ENCODE measurements at regions not wholly inside any gene's neighbourhood (a gene's known extent, or its start where the extent isn't known, plus 50 kb on each side); places are given as distances from the start of the nearest gene placed in this dataset.

GRCh38 chr11:15300341-15300740 is 185.6 kb downstream of the INSC start:
- no peaks in the 10 kb centered on the region for H3K27me3 ChIP-seq (ENCODE audit: insufficient read depth, low read length)
- H4K5ac ChIP-seq (ENCODE audit: insufficient read length, low read depth, low read length): no peak overlapping the region
- no peak overlapping the region for H3K4ac ChIP-seq (ENCODE audit: low read depth, low read length)
- H4K8ac ChIP-seq (replicated peaks; ENCODE audit: insufficient read length, low read depth, low read length): no peak overlapping the region
- no peak overlapping the region for H3K4me2 ChIP-seq (ENCODE audit: insufficient read depth, insufficient read length, low read length)
- no peak overlapping the region for H3K23ac ChIP-seq (ENCODE audit: insufficient read length, low read depth, low read length)
- no peak overlapping the region for H2BK120ac ChIP-seq (ENCODE audit: low read depth, low read length, poor library complexity, severe bottlenecking)
- WGBS (ENCODE audit: extremely low coverage, insufficient read length, low lambda C conversion rate): no CpG with 5 or more reads among the region's 14 CpGs
- Mint-ChIP-seq H3K27ac (no peak overlapping the region; a peak in 1 of 7 replicates), H3K9me3 (peaks cover 0 to 2% of the 10 kb centered on the region in 2 experiments; a peak in 2 of 5 replicates), H3K36me3 (ENCODE audit: insufficient read depth in 1 of 3, low read depth in 3 of 3) (no peaks in the 10 kb centered on the region), H3K4me1 (peaks cover 6 to 15% of the 10 kb centered on the region in 2 experiments), H3K27me3 (ENCODE audit: low read depth) (no peaks in the 10 kb centered on the region; the same call in 1 of the 2 replicates), H3K4me3 (no peak overlapping the region)
- H4K20me1 ChIP-seq (ENCODE audit: control insufficient read depth, insufficient read depth, insufficient read length): no peaks in the 10 kb centered on the region
- TF ChIP-seq, protein P1, sequence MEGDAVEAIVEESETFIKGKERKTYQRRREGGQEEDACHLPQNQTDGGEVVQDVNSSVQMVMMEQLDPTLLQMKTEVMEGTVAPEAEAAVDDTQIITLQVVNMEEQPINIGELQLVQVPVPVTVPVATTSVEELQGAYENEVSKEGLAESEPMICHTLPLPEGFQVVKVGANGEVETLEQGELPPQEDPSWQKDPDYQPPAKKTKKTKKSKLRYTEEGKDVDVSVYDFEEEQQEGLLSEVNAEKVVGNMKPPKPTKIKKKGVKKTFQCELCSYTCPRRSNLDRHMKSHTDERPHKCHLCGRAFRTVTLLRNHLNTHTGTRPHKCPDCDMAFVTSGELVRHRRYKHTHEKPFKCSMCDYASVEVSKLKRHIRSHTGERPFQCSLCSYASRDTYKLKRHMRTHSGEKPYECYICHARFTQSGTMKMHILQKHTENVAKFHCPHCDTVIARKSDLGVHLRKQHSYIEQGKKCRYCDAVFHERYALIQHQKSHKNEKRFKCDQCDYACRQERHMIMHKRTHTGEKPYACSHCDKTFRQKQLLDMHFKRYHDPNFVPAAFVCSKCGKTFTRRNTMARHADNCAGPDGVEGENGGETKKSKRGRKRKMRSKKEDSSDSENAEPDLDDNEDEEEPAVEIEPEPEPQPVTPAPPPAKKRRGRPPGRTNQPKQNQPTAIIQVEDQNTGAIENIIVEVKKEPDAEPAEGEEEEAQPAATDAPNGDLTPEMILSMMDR (conservative IDR thresholded peaks at IDR 0.05): no peak
- H2AFZ ChIP-seq (ENCODE audit: low read length): no peak overlapping the region
- no peak overlapping the region for H2BK5ac ChIP-seq (ENCODE audit: insufficient read length, low read length)
- no peaks in the 10 kb centered on the region for H3K79me2 ChIP-seq (ENCODE audit: insufficient read depth, low read length)
- no peaks in the 10 kb centered on the region for H3K9me3 ChIP-seq (ENCODE audit: control insufficient read depth, low read depth, low read length)
- no peak overlapping the region for H3T11ph ChIP-seq (ENCODE audit: low read length)
- no peak overlapping the region for H2BK12ac ChIP-seq (ENCODE audit: insufficient read length, low read depth, low read length)
- no peak overlapping the region for H3K27ac ChIP-seq (ENCODE audit: insufficient read length, low read depth, low read length)
- no peak overlapping the region for H3K56ac ChIP-seq (ENCODE audit: insufficient read length, low read depth, low read length)
- H3K4me1 ChIP-seq (ENCODE audit: insufficient read depth, low read length): no peaks in the 10 kb centered on the region
- no peak overlapping the region for H3K18ac ChIP-seq (ENCODE audit: insufficient read length, low read depth, low read length)
- H3K9ac ChIP-seq (ENCODE audit: extremely low read depth, insufficient read length, low read length): no peak overlapping the region
- H3K14ac ChIP-seq (ENCODE audit: insufficient read depth, low read length): no peak overlapping the region
- no peak overlapping the region for H2BK15ac ChIP-seq (ENCODE audit: low read depth, low read length)
- H3K79me1 ChIP-seq (ENCODE audit: insufficient read depth, low read depth, low read length, poor library complexity, severe bottlenecking): no peaks in the 10 kb centered on the region
- no peak overlapping the region for H2AK5ac ChIP-seq (ENCODE audit: insufficient read length, low read length)
- DNase-seq: no peak
- H4K91ac ChIP-seq (ENCODE audit: insufficient read length, low read depth, low read length): no peak overlapping the region
- H3K23me2 ChIP-seq (ENCODE audit: insufficient read length, low read depth, low read length, poor library complexity, severe bottlenecking): no peaks in the 10 kb centered on the region
- no peak overlapping the region for H2BK20ac ChIP-seq (ENCODE audit: low read depth, low read length, poor library complexity, severe bottlenecking)

All from H9 (cell line).